ENCODE measurements at regions not wholly inside any gene's neighbourhood (a gene's known extent, or its start where the extent isn't known, plus 50 kb on each side); places are given as distances from the start of the nearest gene placed in this dataset.
"Not testable (repeated sequence)": the region's sequence is repeated elsewhere in the genome, so short reads cannot be mapped to it uniquely, and the experiment has no call there.

- H3K4me3 ChIP-seq (ENCODE audit: low read length): no peak overlapping the region
- no peak overlapping the region for H3K27ac ChIP-seq (ENCODE audit: low read length)
- no peaks in the 10 kb centered on the region for H3K27me3 ChIP-seq (ENCODE audit: control insufficient read depth, insufficient read depth)
- 84% methylated on average over 18 of the region's 18 CpGs for WGBS
- ATAC-seq (no peak), DNase-seq (no peak)
- intact Hi-C loops (cut with DNase I): no loop called here
- H3K4me1 ChIP-seq (ENCODE audit: control insufficient read depth, insufficient read depth, low read length): no peaks in the 10 kb centered on the region
- H3K9me3 ChIP-seq (ENCODE audit: control insufficient read depth, low read length): peaks cover 7% of the 10 kb centered on the region
Observed at GRCh38 chr9:134566196-134566847, 75.3 kb upstream of the COL5A1 start.

DNA sequence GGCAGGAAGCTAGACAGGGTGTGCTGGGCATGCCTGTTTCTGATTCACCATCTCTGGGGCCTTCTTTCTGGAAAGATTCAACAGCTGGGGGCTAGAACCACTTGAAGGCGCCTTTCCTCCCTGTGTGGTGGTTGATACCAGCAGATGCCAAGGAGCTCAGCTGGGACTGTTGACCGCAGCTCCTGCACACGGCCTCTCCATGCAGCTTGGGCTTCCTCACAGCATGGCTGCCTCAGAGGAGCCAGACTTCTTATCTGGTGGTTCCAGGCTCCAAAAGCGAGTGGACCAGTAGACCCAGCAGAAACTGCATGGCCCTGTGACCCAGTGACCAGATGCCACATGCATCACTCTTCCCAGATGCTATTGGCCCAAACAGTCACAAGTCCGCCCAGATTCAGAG is 74.7 kb upstream of the COL5A1 start:
- Histone ChIP-seq H3K9me3 (ENCODE audit: control insufficient read depth, low read length) (peaks cover 7% of the 10 kb centered on the region), H3K27ac (ENCODE audit: low read length) (no peak overlapping the region), H3K4me3 (ENCODE audit: low read length) (no peak overlapping the region), H3K27me3 (ENCODE audit: control insufficient read depth, insufficient read depth) (no peaks in the 10 kb centered on the region), H3K4me1 (ENCODE audit: control insufficient read depth, insufficient read depth, low read length) (no peaks in the 10 kb centered on the region)
- intact Hi-C loops (cut with DNase I): no loop called here
- ATAC-seq (no peak), DNase-seq (no peak)
- WGBS: 90% methylated on average over 5 of the region's 5 CpGs

- no peaks in the 10 kb centered on the region for H3K27me3 ChIP-seq (ENCODE audit: control insufficient read depth, insufficient read depth)
- ATAC-seq (peak in 1 of 2 donors; percentile 32), DNase-seq (no peak)
- 79% methylated on average over 5 of the region's 5 CpGs for WGBS
- peaks cover 7% of the 10 kb centered on the region for H3K9me3 ChIP-seq (ENCODE audit: control insufficient read depth, low read length)
- H3K4me3 ChIP-seq (ENCODE audit: low read length): no peak overlapping the region
- intact Hi-C loops (cut with DNase I): no loop called here
- H3K27ac ChIP-seq (ENCODE audit: low read length): no peak overlapping the region
- no peaks in the 10 kb centered on the region for H3K4me1 ChIP-seq (ENCODE audit: control insufficient read depth, insufficient read depth, low read length)
Observed at GRCh38 chr9:134568116-134568515, 73.5 kb upstream of the COL5A1 start.

DNA sequence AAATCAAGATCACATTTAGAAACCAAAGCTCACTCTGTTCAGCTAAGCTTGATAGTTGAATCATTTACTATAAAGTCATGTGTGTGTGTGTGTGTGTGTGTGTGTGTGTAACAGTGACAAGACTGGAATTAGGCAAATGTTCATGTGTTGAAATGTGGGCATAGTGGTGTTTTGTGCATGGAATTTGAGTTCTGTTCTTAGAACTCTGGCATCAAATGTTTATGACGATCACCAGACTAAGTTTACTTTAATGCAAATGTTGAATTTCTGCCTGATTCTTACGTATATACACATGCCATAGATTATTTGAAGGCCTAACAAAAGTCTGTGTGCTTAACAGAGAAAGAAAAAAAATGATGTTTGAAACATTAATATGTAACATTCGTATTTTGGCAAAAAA is 72.8 kb upstream of the COL5A1 start:
- H3K27me3 ChIP-seq (ENCODE audit: control insufficient read depth, insufficient read depth): no peaks in the 10 kb centered on the region
- ATAC-seq (no peak), DNase-seq (no peak)
- 61% methylated on average over 3 of the region's 3 CpGs for WGBS
- H3K4me3 ChIP-seq (ENCODE audit: low read length): no peak overlapping the region
- H3K4me1 ChIP-seq (ENCODE audit: control insufficient read depth, insufficient read depth, low read length): no peaks in the 10 kb centered on the region
- intact Hi-C loops (cut with DNase I): no loop called here
- peaks cover 4% of the 10 kb centered on the region for H3K9me3 ChIP-seq (ENCODE audit: control insufficient read depth, low read length)
- no peak overlapping the region for H3K27ac ChIP-seq (ENCODE audit: low read length)

DNA sequence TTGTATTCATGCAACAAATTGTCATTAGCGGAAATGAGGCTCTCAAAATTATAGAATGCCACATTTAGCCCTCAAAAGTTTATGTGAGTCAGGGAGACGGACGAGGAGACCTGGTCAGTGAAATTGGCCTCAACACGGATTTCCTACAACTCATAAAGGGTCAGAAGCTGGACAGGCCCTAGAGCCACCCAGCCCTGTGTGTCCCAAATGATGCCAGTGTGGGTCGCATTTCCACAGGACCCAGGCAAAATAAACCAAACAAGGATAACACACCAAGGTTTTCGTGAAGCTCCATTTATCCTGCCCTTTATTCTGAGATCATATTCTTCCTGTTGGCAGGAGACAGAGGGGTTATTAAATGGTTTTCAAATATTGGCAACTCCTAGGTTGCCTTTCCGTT is 72.0 kb upstream of the COL5A1 start:
- intact Hi-C loops (cut with DNase I): no loop called here
- H3K4me1 ChIP-seq (ENCODE audit: control insufficient read depth, insufficient read depth, low read length): no peaks in the 10 kb centered on the region
- DNase-seq (no peak), ATAC-seq (no peak)
- WGBS: 85% methylated on average over 7 of the region's 7 CpGs
- peaks cover 4% of the 10 kb centered on the region for H3K9me3 ChIP-seq (ENCODE audit: control insufficient read depth, low read length)
- no peaks in the 10 kb centered on the region for H3K27me3 ChIP-seq (ENCODE audit: control insufficient read depth, insufficient read depth)
- H3K4me3 ChIP-seq (ENCODE audit: low read length): no peak overlapping the region
- no peak overlapping the region for H3K27ac ChIP-seq (ENCODE audit: low read length)

DNA sequence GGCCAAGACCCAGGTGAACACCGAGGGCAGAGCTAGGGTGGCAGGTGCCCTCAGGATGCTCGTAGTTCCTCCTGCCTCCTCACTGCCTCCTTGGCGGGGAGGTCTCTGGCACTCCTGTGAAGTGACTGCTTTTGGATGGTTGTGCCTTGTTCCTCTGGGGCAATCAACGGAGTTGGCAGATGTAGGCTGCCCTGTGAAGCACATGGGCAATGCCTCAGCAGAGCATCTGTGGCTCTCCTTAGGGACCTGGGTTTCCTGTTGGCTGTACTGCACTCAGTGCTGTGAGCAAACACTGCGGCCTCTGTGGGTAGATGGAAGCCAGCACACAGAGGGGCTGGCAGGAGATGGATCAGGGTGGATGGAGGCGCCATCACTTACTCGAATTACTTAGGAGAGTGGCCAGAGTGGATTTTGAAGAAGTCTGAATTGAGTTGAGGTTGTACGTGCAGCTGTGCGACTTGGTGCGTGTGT is 71.4 kb upstream of the COL5A1 start:
- ATAC-seq (peak in 1 of 2 donors; percentile 36), DNase-seq (peak in 1 of 3 donors; percentile 36)
- Histone ChIP-seq H3K27ac (ENCODE audit: low read length) (no peak overlapping the region), H3K4me1 (ENCODE audit: control insufficient read depth, insufficient read depth, low read length) (no peaks in the 10 kb centered on the region), H3K4me3 (ENCODE audit: low read length) (no peak overlapping the region), H3K9me3 (ENCODE audit: control insufficient read depth, low read length) (peaks cover 4% of the 10 kb centered on the region), H3K27me3 (ENCODE audit: control insufficient read depth, insufficient read depth) (no peaks in the 10 kb centered on the region)
- 71% methylated on average over 10 of the region's 10 CpGs for WGBS
- intact Hi-C loops (cut with DNase I): no loop called here

DNA sequence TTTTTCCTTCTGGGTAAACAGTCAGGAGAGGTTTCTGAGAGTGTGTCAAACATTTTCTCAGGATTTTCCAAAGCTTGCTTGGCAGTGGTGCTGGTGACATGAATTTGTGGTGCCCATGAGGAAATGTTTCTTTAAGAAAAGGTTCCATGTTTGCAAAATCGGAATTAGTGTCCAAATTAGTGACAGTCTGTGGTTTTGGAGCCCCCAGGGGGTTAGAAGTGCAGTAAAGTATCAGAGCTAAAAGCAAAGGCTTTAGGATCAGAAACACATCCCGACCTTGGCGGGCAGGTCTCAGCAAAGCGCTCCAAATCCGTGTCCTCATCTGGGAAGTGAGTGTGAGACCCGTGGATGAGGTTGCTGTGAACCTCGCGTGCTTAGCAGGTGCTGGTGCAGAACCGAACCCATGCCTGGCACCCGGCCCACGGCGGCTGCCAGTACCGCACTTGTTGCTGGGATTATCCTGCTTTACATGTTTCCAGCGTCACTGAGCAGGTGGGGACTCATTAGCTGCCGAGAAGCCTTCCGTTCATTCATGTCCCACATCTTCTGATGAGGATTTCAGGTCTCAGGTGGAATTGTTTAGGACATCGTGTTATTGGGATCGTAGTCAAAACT is 70.8 kb upstream of the COL5A1 start:
- Histone ChIP-seq H3K9me3 (ENCODE audit: control insufficient read depth, low read length) (peaks cover 3% of the 10 kb centered on the region), H3K27me3 (ENCODE audit: control insufficient read depth, insufficient read depth) (no peaks in the 10 kb centered on the region), H3K4me3 (ENCODE audit: low read length) (no peak overlapping the region), H3K4me1 (ENCODE audit: control insufficient read depth, insufficient read depth, low read length) (no peaks in the 10 kb centered on the region), H3K27ac (ENCODE audit: low read length) (no peak overlapping the region)
- 75% methylated on average over 18 of the region's 18 CpGs for WGBS
- DNase-seq (peak in 1 of 3 donors; percentile 40), ATAC-seq (no peak)
- intact Hi-C loops (cut with DNase I): no loop called here

DNA sequence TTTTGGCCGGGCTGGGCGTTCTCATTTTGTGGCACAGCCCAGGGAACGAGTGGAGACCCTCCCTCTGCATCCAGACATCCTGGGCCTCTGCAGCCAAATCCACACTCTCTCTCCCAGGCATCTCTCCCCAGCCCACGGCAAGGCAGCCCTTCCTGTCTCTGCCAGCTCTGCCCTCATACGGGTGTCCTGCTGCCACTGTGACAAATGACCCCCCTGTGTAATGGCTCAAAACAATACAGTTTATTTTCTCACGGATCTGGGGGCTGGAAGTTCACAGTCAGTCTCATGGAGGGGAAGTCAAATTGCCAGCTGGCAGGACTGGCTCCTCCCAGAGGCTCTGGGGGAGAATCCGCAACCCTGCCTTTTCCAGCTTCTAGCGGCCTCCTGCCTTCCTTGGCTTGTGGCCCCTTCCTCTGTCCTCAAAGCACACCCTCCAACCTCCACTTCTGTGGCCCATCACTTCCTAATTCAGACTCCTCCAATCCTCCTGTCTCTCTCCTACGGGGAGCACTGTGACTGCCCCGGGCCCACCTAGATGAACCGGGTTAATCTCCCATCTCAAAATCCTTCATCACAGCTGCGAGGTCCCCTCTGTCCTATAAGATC is 70.2 kb upstream of the COL5A1 start:
- H3K4me1 ChIP-seq (ENCODE audit: control insufficient read depth, insufficient read depth, low read length): no peaks in the 10 kb centered on the region
- H3K9me3 ChIP-seq (ENCODE audit: control insufficient read depth, low read length): peaks cover 3% of the 10 kb centered on the region
- intact Hi-C loops (cut with DNase I): no loop called here
- no peaks in the 10 kb centered on the region for H3K27me3 ChIP-seq (ENCODE audit: control insufficient read depth, insufficient read depth)
- peak in 1 of 3 donors; percentile 36 for DNase-seq
- WGBS: 67% methylated on average over 12 of the region's 12 CpGs
- H3K27ac ChIP-seq (ENCODE audit: low read length): no peak overlapping the region
- no peak for ATAC-seq
- no peak overlapping the region for H3K4me3 ChIP-seq (ENCODE audit: low read length)

DNA sequence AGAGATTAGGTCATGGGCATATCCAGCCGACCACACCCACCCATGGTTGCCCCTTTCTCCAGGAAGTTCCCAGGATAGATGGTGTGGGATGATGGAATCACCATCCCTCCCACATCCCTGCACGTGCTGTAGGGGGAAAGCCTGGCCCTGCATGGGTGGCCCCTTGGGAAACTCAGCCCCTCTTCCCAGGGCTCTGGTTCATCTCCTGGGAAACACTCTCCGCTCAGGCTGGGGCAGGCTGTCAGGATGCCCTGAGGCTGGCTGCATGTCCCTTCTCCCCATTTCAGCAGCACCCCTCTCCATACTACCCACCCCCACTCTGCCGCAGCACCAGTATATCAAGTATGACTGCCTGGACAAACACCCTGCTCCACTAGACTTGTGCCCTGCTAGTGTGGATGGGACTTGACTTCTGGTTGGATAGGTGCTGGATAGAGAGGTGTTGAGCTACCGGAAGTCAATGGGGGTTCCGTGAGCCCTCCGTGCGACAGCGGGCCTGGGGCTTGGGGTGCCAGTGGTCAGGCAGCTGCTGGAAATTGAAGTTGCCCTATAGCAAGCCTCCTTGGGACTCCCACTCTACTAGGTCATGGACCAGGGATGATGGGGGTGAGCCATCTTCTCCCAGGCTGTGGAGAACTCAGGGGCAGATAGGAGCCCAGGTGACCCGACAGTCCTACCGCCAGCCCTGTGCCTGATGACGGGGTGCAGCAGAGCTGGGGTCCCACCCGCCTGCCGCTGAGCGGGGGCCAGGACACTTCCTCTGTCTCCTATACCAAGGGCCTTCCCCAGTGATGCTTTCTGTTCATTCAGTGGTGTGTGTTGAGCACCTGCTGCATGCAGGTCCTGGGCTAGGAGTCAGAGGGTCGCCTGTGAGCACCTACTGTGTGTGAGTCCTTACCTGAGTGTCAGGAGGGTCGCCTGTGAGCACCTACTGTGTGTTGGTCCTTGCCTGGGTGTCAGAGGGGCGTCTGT is 69.4 kb upstream of the COL5A1 start:
- Histone ChIP-seq H3K27me3 (ENCODE audit: control insufficient read depth, insufficient read depth) (no peaks in the 10 kb centered on the region), H3K9me3 (ENCODE audit: control insufficient read depth, low read length) (no peaks in the 10 kb centered on the region), H3K27ac (ENCODE audit: low read length) (no peak overlapping the region), H3K4me1 (ENCODE audit: control insufficient read depth, insufficient read depth, low read length) (no peaks in the 10 kb centered on the region), H3K4me3 (ENCODE audit: low read length) (no peak overlapping the region)
- intact Hi-C loops (cut with DNase I): no loop called here
- peak in 1 of 3 donors; percentile 31 for DNase-seq
- 88% methylated on average over 18 of the region's 18 CpGs for WGBS
- ATAC-seq: peak in 1 of 2 donors; percentile 24

DNA sequence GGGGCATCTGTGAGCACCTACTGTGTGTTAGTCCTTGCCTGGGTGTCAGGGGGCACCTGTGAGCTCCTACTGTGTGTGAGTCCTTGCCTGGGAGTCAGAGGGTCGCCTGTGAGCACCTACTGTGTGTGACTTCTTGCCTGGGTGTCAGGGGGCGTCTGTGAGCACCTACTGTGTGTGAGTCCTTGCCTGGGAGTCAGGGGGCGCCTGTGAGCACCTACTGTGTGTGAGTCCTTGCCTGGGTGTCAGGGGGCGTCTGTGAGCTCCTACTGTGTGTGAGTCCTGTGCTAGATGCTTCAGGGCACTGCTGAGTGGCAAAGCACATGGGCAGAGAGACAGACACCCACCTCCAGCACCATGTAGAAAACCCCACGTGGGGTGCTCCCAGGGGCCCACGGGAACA is 66.9 kb upstream of the COL5A1 start:
- intact Hi-C loops (cut with DNase I); ATAC-seq: not testable (repeated sequence)
- 63% methylated on average over 6 of the region's 6 CpGs for WGBS

More for the DNA sequence above, 66.9 kb upstream of the COL5A1 start:
- not testable (repeated sequence) for H3K4me3 ChIP-seq (ENCODE audit: low read length); H3K9me3 ChIP-seq (ENCODE audit: control insufficient read depth, low read length); H3K4me1 ChIP-seq (ENCODE audit: control insufficient read depth, insufficient read depth, low read length); H3K27me3 ChIP-seq (ENCODE audit: control insufficient read depth, insufficient read depth); DNase-seq; H3K27ac ChIP-seq (ENCODE audit: low read length)

All from right cardiac atrium (tissue), 5 donors.